Lung (tissue), 12 donors: ENCODE measurements at regions not wholly inside any gene's neighbourhood (a gene's known extent, or its start where the extent isn't known, plus 50 kb on each side); places are given as distances from the start of the nearest gene placed in this dataset. TPM values are rescaled to one million over a fixed set of nuclear protein-coding genes. Genes with fewer than 3 reads are reported as not detected.

Experiments used
- ATAC-seq: fragments of 200-7000 bp; cut with Tn5 transposase; one replicate; pipeline ENCODE4 v1.9.1; 2020; ENCODE audit warnings: moderate number of reproducible peaks; ENCODE audit not compliant: insufficient read depth, low FRiP score
- DNase-seq, 3 donors: peaks; one replicate each; pipeline ENCODE4 v3.0.0-alpha.2; 2013 to 2017
- H3K27ac ChIP-seq, 2 donors: one replicate each; pipeline ENCODE4 v1.5.1; 2013; ENCODE audit warnings: mild to moderate bottlenecking in 2 of 2, moderate library complexity in 2 of 2, control low read depth in 1 of 2, inconsistent platforms in 1 of 2, low read depth in 1 of 2, low read length in 1 of 2
- H3K27me3 ChIP-seq, 3 donors: one replicate each; pipeline ENCODE4 v1.5.1; 2013; ENCODE audit warnings: low read length in 2 of 3; ENCODE audit not compliant: control insufficient read depth in 3 of 3, insufficient read depth in 3 of 3
- H3K36me3 ChIP-seq, 4 donors: one replicate each; pipeline ENCODE4 v1.5.1; 2013; ENCODE audit warnings: low read length in 4 of 4, mild to moderate bottlenecking in 1 of 4, moderate library complexity in 1 of 4; ENCODE audit not compliant: control insufficient read depth in 4 of 4, insufficient read depth in 4 of 4
- H3K4me1 ChIP-seq, 5 donors: one replicate each; pipeline ENCODE4 v1.5.1; 2013; ENCODE audit warnings: low read length in 5 of 5, mild to moderate bottlenecking in 2 of 5, moderate library complexity in 1 of 5; ENCODE audit not compliant: control insufficient read depth in 5 of 5, insufficient read depth in 5 of 5
- H3K4me3 ChIP-seq: one replicate; pipeline ENCODE4 v1.5.1; 2013; ENCODE audit warnings: mild to moderate bottlenecking, control low read depth, moderate library complexity
- H3K9ac ChIP-seq, 2 donors: one replicate each; pipeline ENCODE4 v1.5.1; 2013; ENCODE audit warnings: low read length in 2 of 2, control low read depth in 1 of 2; ENCODE audit not compliant: insufficient read depth in 1 of 2
- H3K9me3 ChIP-seq, 4 donors: one replicate each; pipeline ENCODE4 v1.5.1; 2013; ENCODE audit warnings: low read length in 3 of 4, mild to moderate bottlenecking in 1 of 4, moderate library complexity in 1 of 4; ENCODE audit not compliant: control insufficient read depth in 4 of 4, insufficient read depth in 3 of 4
- small RNA-seq: library from RNA; depleted of rRNA; stranded (forward); fragments of <200 nt; gene quantifications from one replicate; pipeline ENCODE3, GENCODE V24; 2014; ENCODE audit warnings: low replicate concordance
- TF ChIP-seq, protein P1 (sequence below): IDR thresholded peaks from 2 replicates; pipeline ENCODE4 v1.5.1; 2012; ENCODE audit warnings: mild to moderate bottlenecking; ENCODE audit errors: control extremely low read depth, extremely low read depth
- donor health status: control.
- donor health status: control.
- donor health status: Bipolar disorder and iron deficiency.
- donor health status: healthy.
- donor health status: DM: yes; HTN: yes; CAD: no.

DNA sequence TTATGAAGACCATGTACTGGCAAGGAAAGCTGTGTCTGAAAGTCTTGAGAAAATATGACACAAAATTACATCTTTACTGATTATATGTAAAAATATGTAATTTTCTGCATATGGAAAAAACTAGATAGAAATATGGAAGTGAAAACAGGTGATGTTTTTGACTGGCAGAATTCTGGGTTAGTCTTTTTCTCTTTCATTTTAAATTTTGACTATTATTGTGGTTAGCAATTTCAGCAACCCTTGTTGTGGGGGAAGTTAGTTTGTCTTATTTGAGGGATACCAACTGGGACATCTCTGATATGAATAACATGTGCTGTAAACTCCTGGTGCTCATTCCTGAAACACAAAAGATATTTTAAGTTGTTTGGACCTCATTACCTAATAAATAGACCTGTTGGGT is 49.9 kb upstream of the CPEB2 start:
- Histone ChIP-seq H3K27ac (no peak overlapping the region), H3K4me3 (no peak overlapping the region), H3K9ac (no peak overlapping the region), H3K27me3 (no peaks in the 10 kb centered on the region), H3K36me3 (no peaks in the 10 kb centered on the region), H3K9me3 (no peaks in the 10 kb centered on the region), H3K4me1 (no peaks in the 10 kb centered on the region)
- DNase-seq (no peak), ATAC-seq (no peak)
- TF ChIP-seq, protein P1, sequence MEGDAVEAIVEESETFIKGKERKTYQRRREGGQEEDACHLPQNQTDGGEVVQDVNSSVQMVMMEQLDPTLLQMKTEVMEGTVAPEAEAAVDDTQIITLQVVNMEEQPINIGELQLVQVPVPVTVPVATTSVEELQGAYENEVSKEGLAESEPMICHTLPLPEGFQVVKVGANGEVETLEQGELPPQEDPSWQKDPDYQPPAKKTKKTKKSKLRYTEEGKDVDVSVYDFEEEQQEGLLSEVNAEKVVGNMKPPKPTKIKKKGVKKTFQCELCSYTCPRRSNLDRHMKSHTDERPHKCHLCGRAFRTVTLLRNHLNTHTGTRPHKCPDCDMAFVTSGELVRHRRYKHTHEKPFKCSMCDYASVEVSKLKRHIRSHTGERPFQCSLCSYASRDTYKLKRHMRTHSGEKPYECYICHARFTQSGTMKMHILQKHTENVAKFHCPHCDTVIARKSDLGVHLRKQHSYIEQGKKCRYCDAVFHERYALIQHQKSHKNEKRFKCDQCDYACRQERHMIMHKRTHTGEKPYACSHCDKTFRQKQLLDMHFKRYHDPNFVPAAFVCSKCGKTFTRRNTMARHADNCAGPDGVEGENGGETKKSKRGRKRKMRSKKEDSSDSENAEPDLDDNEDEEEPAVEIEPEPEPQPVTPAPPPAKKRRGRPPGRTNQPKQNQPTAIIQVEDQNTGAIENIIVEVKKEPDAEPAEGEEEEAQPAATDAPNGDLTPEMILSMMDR: no peak

Small RNA genes lying in the stretch of these regions (small RNA-seq; reads per million reads assigned to genes)
- not detected for gene RF00092
